ENCODE measurements at regions not wholly inside any gene's neighbourhood (a gene's known extent, or its start where the extent isn't known, plus 50 kb on each side); places are given as distances from the start of the nearest gene placed in this dataset.

GRCh38 chr10:33542752-33543505 lies 208.5 kb upstream of the NRP1 start:
- Histone ChIP-seq H3K4me1 (ENCODE audit: control insufficient read depth, extremely low read depth, insufficient read depth, low read length) (peaks cover 25% of the 10 kb centered on the region), H3K36me3 (ENCODE audit: control insufficient read depth in 2 of 2, extremely low read depth in 1 of 2, insufficient read depth in 2 of 2, low read length in 2 of 2) (no peaks in the 10 kb centered on the region), H3K79me2 (ENCODE audit: control insufficient read depth, insufficient read depth, low read length) (no peaks in the 10 kb centered on the region), H4K20me1 (ENCODE audit: control insufficient read depth, extremely low read depth, insufficient read depth, low read length) (no peaks in the 10 kb centered on the region), H3K9me3 (ENCODE audit: control insufficient read depth, low read depth, low read length) (no peaks in the 10 kb centered on the region), H2AFZ (ENCODE audit: control insufficient read depth, low read length) (peak overlapping the region; percentile 56), H3K4me2 (ENCODE audit: control insufficient read depth, extremely low read depth, insufficient read depth, low read depth, low read length) (peak overlapping the region; percentile 61), H3K27ac (ENCODE audit: control insufficient read depth, insufficient read depth, low read length) (peak overlapping the region; percentile 95), H3K9me1 (ENCODE audit: control insufficient read depth, extremely low read depth, insufficient read depth, low read length) (no peaks in the 10 kb centered on the region), H3K9ac (ENCODE audit: control insufficient read depth, extremely low read depth, insufficient read depth, low read length) (peak overlapping the region; percentile 46), H3K27me3 (ENCODE audit: control insufficient read depth, extremely low read depth, insufficient read depth, low read length) (no peaks in the 10 kb centered on the region), H3K4me3 (ENCODE audit: control insufficient read depth in 2 of 3, extremely low read depth in 1 of 3, insufficient read depth in 2 of 3, low read depth in 1 of 3, low read length in 3 of 3) (no peak overlapping the region)
- DNase-seq (ENCODE audit: low read depth, low spot score) (peak; percentile 71), FAIRE-seq (peak; percentile 97)
- dilution Hi-C loops (cut with MboI; ENCODE audit: extremely low pct_ligation_motif_present, low sequenced_read_pairs) = no loop called here
- no peak for TF ChIP-seq EZH2 (IDR thresholded peaks at IDR 0.05; ENCODE audit: low read length)
- TF ChIP-seq CTCF (optimal IDR thresholded peaks at IDR 0.05 in 1 of 3, IDR thresholded peaks at IDR 0.05 in 1 of 3, conservative IDR thresholded peaks at IDR 0.05 in 1 of 3; ENCODE audit: extremely low read depth in 1 of 3, insufficient read depth in 2 of 3, low read length in 3 of 3) = no peak

- no peak for DNase-seq (ENCODE audit: low read depth, low spot score)
- no peaks in the 10 kb centered on the region for H3K36me3 ChIP-seq (ENCODE audit: control insufficient read depth in 2 of 2, extremely low read depth in 1 of 2, insufficient read depth in 2 of 2, low read length in 2 of 2)
- no peak for FAIRE-seq
Measured at GRCh38 chr10:33539116-33539515, 204.6 kb upstream of the NRP1 start.

More at GRCh38 chr10:33539116-33539515, 204.6 kb upstream of the NRP1 start:
- Histone ChIP-seq H3K9me3 (ENCODE audit: control insufficient read depth, low read depth, low read length) (no peaks in the 10 kb centered on the region), H3K27ac (ENCODE audit: control insufficient read depth, insufficient read depth, low read length) (no peak overlapping the region), H4K20me1 (ENCODE audit: control insufficient read depth, extremely low read depth, insufficient read depth, low read length) (no peaks in the 10 kb centered on the region), H3K9me1 (ENCODE audit: control insufficient read depth, extremely low read depth, insufficient read depth, low read length) (no peaks in the 10 kb centered on the region), H3K27me3 (ENCODE audit: control insufficient read depth, extremely low read depth, insufficient read depth, low read length) (no peaks in the 10 kb centered on the region), H3K4me2 (ENCODE audit: control insufficient read depth, extremely low read depth, insufficient read depth, low read depth, low read length) (no peak overlapping the region), H2AFZ (ENCODE audit: control insufficient read depth, low read length) (no peak overlapping the region), H3K4me3 (ENCODE audit: control insufficient read depth in 2 of 3, extremely low read depth in 1 of 3, insufficient read depth in 2 of 3, low read depth in 1 of 3, low read length in 3 of 3) (no peak overlapping the region), H3K4me1 (ENCODE audit: control insufficient read depth, extremely low read depth, insufficient read depth, low read length) (peaks cover 20% of the 10 kb centered on the region), H3K9ac (ENCODE audit: control insufficient read depth, extremely low read depth, insufficient read depth, low read length) (no peak overlapping the region), H3K79me2 (ENCODE audit: control insufficient read depth, insufficient read depth, low read length) (no peaks in the 10 kb centered on the region)
- dilution Hi-C loops (cut with MboI; ENCODE audit: extremely low pct_ligation_motif_present, low sequenced_read_pairs) = no loop called here
- TF ChIP-seq CTCF (optimal IDR thresholded peaks at IDR 0.05 in 1 of 3, IDR thresholded peaks at IDR 0.05 in 1 of 3, conservative IDR thresholded peaks at IDR 0.05 in 1 of 3; ENCODE audit: extremely low read depth in 1 of 3, insufficient read depth in 2 of 3, low read length in 3 of 3) (no peak), EZH2 (IDR thresholded peaks at IDR 0.05; ENCODE audit: low read length) (no peak)

Measured in keratinocyte (primary cell).